GM12878 (cell line): ENCODE measurements at regions not wholly inside any gene's neighbourhood (a gene's known extent, or its start where the extent isn't known, plus 50 kb on each side); places are given as distances from the start of the nearest gene placed in this dataset.
A peak's percentile ranks its signal among the peaks of the same experiment; 100 is the strongest.
"Not testable (repeated sequence)": the region's sequence is repeated elsewhere in the genome, so short reads cannot be mapped to it uniquely, and the experiment has no call there.

ENCODE experiments used
- ATAC-seq: fragments of 200-7000 bp; cut with Tn5 transposase; 3 replicates; pipeline ENCODE4 v1.9.1; 2020; ENCODE audit warnings: mild to moderate bottlenecking, moderate library complexity
- BruUV-seq: library from RNA; stranded (reverse); fragments of 400-500 nt; replicated peaks from 2 replicates; lab custom pipeline; 2021; lab: Mats Ljungman, UMichigan
- CTCF ChIA-PET: fragments of 300-600 bp; sonication (Branson Sonifier 250); formaldehyde crosslinking; extraction: SDS; loops from one replicate; lab custom pipeline; 2021; ENCODE audit warnings: inconsistent platforms; lab: Yijun Ruan, JAX
- POLR2A ChIA-PET: fragments of 350-600 bp; formaldehyde crosslinking; extraction: SDS; loops from one replicate; lab custom pipeline; 2021; ENCODE audit warnings: inconsistent platforms; lab: Charles Lee
- RAD21 ChIA-PET: fragments of 300-600 bp; sonication (Branson Sonifier 250); formaldehyde crosslinking; loops from one replicate; lab custom pipeline; 2023; ENCODE audit warnings: antibody characterized with exemption; ENCODE audit not compliant: unreplicated experiment; lab: Charles Lee
- SMC1A ChIA-PET: fragments of 300-600 bp; sonication (Branson Sonifier 250); formaldehyde crosslinking; loops from one replicate; lab custom pipeline; 2023; ENCODE audit not compliant: unreplicated experiment, uncharacterized antibody; lab: Charles Lee
- DNase-seq: peaks from one replicate; pipeline ENCODE4 v3.0.0-alpha.2; 2011; ENCODE audit warnings: low read depth, low spot score
- FAIRE-seq: peaks from 3 replicates; lab custom pipeline; 2011; peaks lifted over from hg19 to GRCh38; lab: Jason Lieb, UNC
- H2AFZ ChIP-seq: 2 replicates; pipeline ENCODE4 v1.6.0; 2011; ENCODE audit warnings: low read depth, low read length, control low read depth; ENCODE audit not compliant: control insufficient read depth
- H3K27ac ChIP-seq: 2 replicates; pipeline ENCODE4 v1.5.1; 2011; ENCODE audit warnings: control low read depth; ENCODE audit not compliant: control insufficient read depth, insufficient read depth
- H3K27me3 ChIP-seq, 2 experiments: replicated peaks in 1 of 2; 2 replicates each; pipeline versions ENCODE4 v1.6.0 to v1.6.1; 2011; ENCODE audit warnings: low read length in 1 of 2; ENCODE audit not compliant: control insufficient read depth in 2 of 2, insufficient read depth in 2 of 2
- H3K36me3 ChIP-seq, 2 experiments: 2 replicates each; pipeline ENCODE4 v1.5.1; 2011; ENCODE audit warnings: low read length in 1 of 2; ENCODE audit not compliant: control insufficient read depth in 2 of 2, insufficient read depth in 2 of 2
- H3K4me1 ChIP-seq: 2 replicates; pipeline ENCODE4 v1.6.1; 2011; ENCODE audit warnings: mild to moderate bottlenecking, low read length, moderate library complexity, mixed read lengths; ENCODE audit not compliant: control insufficient read depth, insufficient read depth
- H3K4me2 ChIP-seq: 2 replicates; pipeline ENCODE4 v1.6.0; 2011; ENCODE audit warnings: control low read depth; ENCODE audit not compliant: control insufficient read depth, insufficient read depth
- H3K4me3 ChIP-seq: fragments of 200-600 bp; sonication (generic); 2 replicates; pipeline ENCODE4 v1.5.1; 2016
- H3K79me2 ChIP-seq: 2 replicates; pipeline ENCODE4 v1.6.0; 2011; ENCODE audit warnings: low read length; ENCODE audit not compliant: control insufficient read depth, insufficient read depth
- H3K9ac ChIP-seq: 2 replicates; pipeline ENCODE4 v1.8.0; 2011; ENCODE audit warnings: low read length, control low read depth, mixed read lengths; ENCODE audit not compliant: control insufficient read depth, insufficient read depth
- H3K9me3 ChIP-seq: replicated peaks from 3 replicates; pipeline ENCODE4 v1.5.1; 2011; ENCODE audit warnings: mild to moderate bottlenecking, low read length; ENCODE audit not compliant: control insufficient read depth, insufficient read depth
- H4K20me1 ChIP-seq: 2 replicates; pipeline ENCODE4 v1.6.0; 2011; ENCODE audit not compliant: control insufficient read depth, insufficient read depth
- ATF3 ChIP-seq: IDR thresholded peaks from 2 replicates; pipeline ENCODE4 v1.6.1; 2011; ENCODE audit warnings: low read depth, mild to moderate bottlenecking, low read length, moderate library complexity, borderline replicate concordance; ENCODE audit errors: extremely low read depth
- E2F4 ChIP-seq: IDR thresholded peaks from 2 replicates; pipeline ENCODE4 v1.6.1; 2012; ENCODE audit warnings: low read depth, low read length, improper control_type of control experiment
- EZH2 ChIP-seq: IDR thresholded peaks from 2 replicates; pipeline ENCODE4 v1.6.1; 2012; ENCODE audit warnings: low read depth, mild to moderate bottlenecking, control low read depth, inconsistent platforms, low read length, borderline replicate concordance; ENCODE audit not compliant: control insufficient read depth
- GABPA ChIP-seq: IDR thresholded peaks from 2 replicates; pipeline ENCODE4 v1.6.1; 2014; ENCODE audit warnings: antibody characterized with exemption, low read depth, mild to moderate bottlenecking, inconsistent platforms
- JUNB ChIP-seq: IDR thresholded peaks from 2 replicates; pipeline ENCODE4 v1.6.1; 2016; ENCODE audit warnings: antibody characterized with exemption, mild to moderate bottlenecking
- NR2C2 ChIP-seq: IDR thresholded peaks from 2 replicates; pipeline ENCODE4 v1.6.1; 2011; ENCODE audit warnings: borderline replicate concordance, low read depth; ENCODE audit not compliant: control insufficient read depth, insufficient read length
- NR2F1 ChIP-seq: fragments of 450-650 bp; conservative IDR thresholded peaks from 2 replicates; pipeline ENCODE4 v1.6.1; 2017; ENCODE audit warnings: mild to moderate bottlenecking
- NRF1 ChIP-seq: conservative IDR thresholded peaks from 2 replicates; pipeline ENCODE4 v1.6.1; 2011; ENCODE audit warnings: mild to moderate bottlenecking, low read depth, low read length, improper control_type of control experiment
- RAD51 ChIP-seq: fragments of 450-650 bp; IDR thresholded peaks from 2 replicates; pipeline ENCODE4 v1.6.1; 2016; ENCODE audit warnings: moderate library complexity, mild to moderate bottlenecking, inconsistent platforms
- STAT1 ChIP-seq: fragments of 450-650 bp; conservative IDR thresholded peaks from 2 replicates; pipeline ENCODE4 v1.6.1; 2014; ENCODE audit warnings: antibody characterized with exemption, mild to moderate bottlenecking
- TARDBP ChIP-seq: IDR thresholded peaks from 2 replicates; pipeline ENCODE4 v1.6.1; 2016; ENCODE audit warnings: borderline replicate concordance
- ZNF687 ChIP-seq: fragments of 450-650 bp; IDR thresholded peaks from 2 replicates; pipeline ENCODE4 v1.6.1; 2017; ENCODE audit warnings: mild to moderate bottlenecking, moderate library complexity
- WGBS: methylation state at CpG from one replicate; pipeline ENCODE4 v1.1.6; 2016; ENCODE audit warnings: low lambda C conversion rate; ENCODE audit not compliant: insufficient replicate concordance, insufficient coverage; ENCODE audit errors: missing lambda C conversion rate; 5-methylcytosine and 5-hydroxymethylcytosine counted together
- in situ Hi-C: fragments of 300-500 bp; cut with MboI; formaldehyde crosslinking; loops from 9 replicates; pipeline ENCODE4 v1.14.3; 2018; ENCODE audit warnings: mixed read lengths
- intact Hi-C: fragments of 100-400 bp; cut with micrococcal nuclease; formaldehyde crosslinking; loops from one replicate; pipeline ENCODE4 v1.14.2; 2022; ENCODE audit not compliant: unreplicated experiment

- POLR2A ChIA-PET, result interaction anchor here (0.7 kb wide), 1 partner anchor 257 kb away, joined by 4 read pairs; no protein-coding TSS in a partner anchor
These were observed 190.5 kb upstream of the FBXO11 start for GRCh38 chr2:48096765-48097164.

GRCh38 chr2:48098539-48098938 is 192.2 kb upstream of the FBXO11 start:
- SMC1A ChIA-PET, result interaction anchor here (1.1 kb wide), 1 partner anchor 235 kb away, joined by 3 read pairs; no protein-coding TSS in a partner anchor
- peak; percentile 38; the same call in 1 of the 3 replicates for ATAC-seq
- Histone ChIP-seq H3K4me2 (no peak overlapping the region), H4K20me1 (no peaks in the 10 kb centered on the region), H2AFZ (no peak overlapping the region), H3K27me3 (no peaks in the 10 kb centered on the region), H3K9me3 (peaks cover 2% of the 10 kb centered on the region; the same call in 2 of the 3 replicates), H3K79me2 (no peaks in the 10 kb centered on the region), H3K4me3 (no peak overlapping the region), H3K27ac (no peak overlapping the region), H3K36me3 (no peaks in the 10 kb centered on the region), H3K9ac (no peak overlapping the region), H3K4me1 (no peaks in the 10 kb centered on the region)
- no peak for FAIRE-seq
- POLR2A ChIA-PET, result no interaction called here
- CTCF ChIA-PET, result interaction anchor here (1.6 kb wide), 1 partner anchor 240 kb away, joined by 3 read pairs; no protein-coding TSS in a partner anchor
- in situ Hi-C loops (no loop called here), intact Hi-C loops (no loop called here)
- no peak for DNase-seq
- RAD21 ChIA-PET, result no interaction called here
- 6% methylated on average over 1 of the region's 1 CpG for WGBS
- BruUV-seq, result no TSS peak
- TF ChIP-seq EZH2 (no peak), NR2F1 (no peak), E2F4 (no peak), NR2C2 (no peak), JUNB (no peak), GABPA (no peak), TARDBP (no peak), RAD51 (no peak), ZNF687 (no peak), STAT1 (no peak), NRF1 (no peak), ATF3 (no peak)

More at GRCh38 chr2:48096765-48097164, 190.5 kb upstream of the FBXO11 start:
- FAIRE-seq, H3K4me1 ChIP-seq, DNase-seq, H3K9me3 ChIP-seq, H3K27me3 ChIP-seq, H3K9ac ChIP-seq, H3K79me2 ChIP-seq, H2AFZ ChIP-seq, H3K4me3 ChIP-seq, H3K27ac ChIP-seq, H4K20me1 ChIP-seq, H3K36me3 ChIP-seq, RAD21 ChIA-PET, in situ Hi-C loops, intact Hi-C loops, ATAC-seq, H3K4me2 ChIP-seq, BruUV-seq: not testable (repeated sequence)
- SMC1A ChIA-PET, result interaction anchor here (1.3 kb wide), 1 partner anchor 760 kb away, joined by 3 read pairs; no protein-coding TSS in a partner anchor
- 71% methylated on average over 1 of the region's 1 CpG for WGBS
- CTCF ChIA-PET, result interaction anchor here (1.0 to 1.1 kb wide), 2 partner anchors 17 to 234 kb away, joined by 3 read pairs; no protein-coding TSS in a partner anchor
